Osteocyte (in vitro differentiated cells): ENCODE measurements at regions not wholly inside any gene's neighbourhood (a gene's known extent, or its start where the extent isn't known, plus 50 kb on each side); places are given as distances from the start of the nearest gene placed in this dataset.

Experiments
- DNase-seq: peaks from one replicate; pipeline ENCODE4 v3.0.0; 2021; ENCODE audit warnings: mixed read lengths; ENCODE audit not compliant: unreplicated experiment; ENCODE audit errors: extremely low spot score
- H3K27ac Mint-ChIP-seq: one replicate; pipeline ENCODE4 v1.8.0; 2021; ENCODE audit warnings: mild to moderate bottlenecking, mixed read lengths; ENCODE audit not compliant: unreplicated experiment
- H3K27me3 Mint-ChIP-seq: one replicate; pipeline ENCODE4 v1.8.0; 2021; ENCODE audit warnings: mixed read lengths; ENCODE audit not compliant: unreplicated experiment
- H3K36me3 Mint-ChIP-seq: one replicate; pipeline ENCODE4 v1.8.0; 2021; ENCODE audit warnings: mixed read lengths; ENCODE audit not compliant: unreplicated experiment
- H3K4me1 Mint-ChIP-seq: one replicate; pipeline ENCODE4 v1.8.0; 2021; ENCODE audit warnings: mixed read lengths; ENCODE audit not compliant: unreplicated experiment
- H3K4me3 Mint-ChIP-seq: one replicate; pipeline ENCODE4 v1.8.0; 2021; ENCODE audit warnings: mild to moderate bottlenecking, moderate library complexity, mixed read lengths; ENCODE audit not compliant: unreplicated experiment
- H3K9me3 Mint-ChIP-seq: one replicate; pipeline ENCODE4 v1.8.0; 2021; ENCODE audit warnings: mixed read lengths; ENCODE audit not compliant: unreplicated experiment
- CTCF ChIP-seq: fragments of 200-600 bp; sonication (generic); IDR thresholded peaks from 2 replicates; pipeline ENCODE4 v1.5.0; 2021; ENCODE audit warnings: antibody characterized with exemption, mild to moderate bottlenecking, moderate library complexity

DNA sequence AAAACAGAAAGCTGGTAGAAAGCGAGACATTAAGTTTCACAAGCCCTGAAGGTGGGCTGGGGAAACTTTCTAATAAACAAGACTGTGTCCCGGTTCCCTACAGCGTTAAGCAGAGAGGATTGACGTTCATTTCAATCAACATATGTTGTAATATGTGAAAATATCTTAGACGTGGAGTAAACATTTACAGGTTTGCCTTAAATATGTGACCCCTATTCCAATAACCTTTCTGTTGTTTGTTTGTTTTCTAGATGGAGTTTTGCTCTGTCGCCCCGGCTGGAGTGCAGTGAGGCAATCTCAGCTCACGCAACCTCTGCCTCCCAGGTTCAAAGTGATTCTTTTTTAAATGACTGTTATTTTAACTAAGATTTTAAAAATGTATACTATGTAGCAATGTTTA, 526.2 kb downstream of the SUCLA2 start:
- no peak overlapping the region for H3K4me3 Mint-ChIP-seq
- no peak for TF ChIP-seq CTCF
- peaks cover 4% of the 10 kb centered on the region for H3K9me3 Mint-ChIP-seq
- H3K36me3 Mint-ChIP-seq, result no peaks in the 10 kb centered on the region
- no peak overlapping the region for H3K27ac Mint-ChIP-seq
- no peak for DNase-seq
- no peaks in the 10 kb centered on the region for H3K27me3 Mint-ChIP-seq
- H3K4me1 Mint-ChIP-seq, result no peaks in the 10 kb centered on the region

- Mint-ChIP-seq H3K36me3 (no peaks in the 10 kb centered on the region), H3K27me3 (no peaks in the 10 kb centered on the region), H3K4me1 (no peaks in the 10 kb centered on the region), H3K9me3 (peaks cover 4% of the 10 kb centered on the region), H3K4me3 (no peak overlapping the region), H3K27ac (no peak overlapping the region)
- no peak for DNase-seq
- no peak for TF ChIP-seq CTCF
These were observed 526.7 kb downstream of the SUCLA2 start for GRCh38 chr13:47474326-47474725.

- TF ChIP-seq CTCF, result no peak
- Mint-ChIP-seq H3K4me3 (no peak overlapping the region), H3K27ac (no peak overlapping the region), H3K9me3 (peaks cover 14% of the 10 kb centered on the region), H3K4me1 (no peaks in the 10 kb centered on the region), H3K27me3 (no peaks in the 10 kb centered on the region), H3K36me3 (no peaks in the 10 kb centered on the region)
- DNase-seq, result no peak
These were observed 528.6 kb downstream of the SUCLA2 start for GRCh38 chr13:47472516-47472915.

DNA sequence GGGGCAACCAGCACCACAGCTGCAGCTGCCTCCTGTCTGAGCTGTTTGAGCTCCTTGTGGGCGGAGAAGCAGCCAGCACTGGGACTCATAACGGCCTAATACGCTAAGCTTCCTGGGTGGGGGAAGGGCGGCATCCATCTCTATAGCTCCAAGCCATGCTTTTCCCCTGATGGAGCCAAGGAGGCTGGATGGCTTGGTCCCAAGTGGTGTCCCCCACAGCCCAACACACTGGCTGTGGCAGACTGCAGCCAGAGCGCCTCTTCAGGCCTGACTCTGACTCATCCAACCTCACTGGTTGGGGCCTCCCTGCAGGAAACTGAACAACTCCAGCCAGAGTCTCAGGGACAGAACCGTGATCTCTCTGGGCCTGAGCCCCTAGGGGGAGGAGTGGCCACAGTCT, 537.3 kb downstream of the SUCLA2 start:
- DNase-seq, result no peak

GRCh38 chr13:47463002-47463401, 538.1 kb downstream of the SUCLA2 start:
- no peaks in the 10 kb centered on the region for H3K36me3 Mint-ChIP-seq
- H3K9me3 Mint-ChIP-seq, result peaks cover 21% of the 10 kb centered on the region
- H3K4me1 Mint-ChIP-seq, result no peaks in the 10 kb centered on the region
- H3K27ac Mint-ChIP-seq, result no peak overlapping the region
- no peak overlapping the region for H3K4me3 Mint-ChIP-seq
- no peak for DNase-seq
- no peaks in the 10 kb centered on the region for H3K27me3 Mint-ChIP-seq
- no peak for TF ChIP-seq CTCF

More for the DNA sequence above, 537.3 kb downstream of the SUCLA2 start:
- Mint-ChIP-seq H3K27ac (no peak overlapping the region), H3K4me1 (no peaks in the 10 kb centered on the region), H3K36me3 (no peaks in the 10 kb centered on the region), H3K4me3 (no peak overlapping the region), H3K9me3 (peaks cover 28% of the 10 kb centered on the region), H3K27me3 (no peaks in the 10 kb centered on the region)
- TF ChIP-seq CTCF, result no peak
